ENCODE measurements at regions not wholly inside any gene's neighbourhood (a gene's known extent, or its start where the extent isn't known, plus 50 kb on each side); places are given as distances from the start of the nearest gene placed in this dataset.

DNA sequence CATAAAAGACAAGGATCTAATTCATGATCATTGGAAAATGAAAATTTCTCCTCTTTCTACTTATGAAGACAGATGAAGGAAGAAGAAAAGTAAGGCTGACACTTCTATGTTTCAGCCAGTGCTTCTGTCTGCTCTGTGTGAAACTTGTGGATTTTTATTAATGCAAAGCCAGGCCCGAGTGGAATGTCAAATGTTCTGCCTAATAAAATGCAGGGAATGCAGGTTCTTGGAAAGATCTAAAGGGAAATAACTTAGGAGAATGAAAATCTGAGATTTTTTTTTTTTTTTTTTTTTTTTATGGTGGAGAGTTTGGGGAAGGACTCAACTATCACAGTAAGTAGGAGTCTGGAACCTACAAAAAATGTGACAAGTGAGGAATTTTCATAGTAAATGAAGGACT, 1732.3 kb upstream of the SLC10A2 start:
- FAIRE-seq (no peak), DNase-seq (ENCODE audit: low read depth) (no peak)
- Histone ChIP-seq H3K4me3 (ENCODE audit: low read depth, low read length) (no peak overlapping the region), H3K36me3 (ENCODE audit: control insufficient read depth, insufficient read depth, low read length) (no peaks in the 10 kb centered on the region), H3K27me3 (ENCODE audit: control insufficient read depth, insufficient read depth, low read length) (no peaks in the 10 kb centered on the region)
- TF ChIP-seq, protein P1, sequence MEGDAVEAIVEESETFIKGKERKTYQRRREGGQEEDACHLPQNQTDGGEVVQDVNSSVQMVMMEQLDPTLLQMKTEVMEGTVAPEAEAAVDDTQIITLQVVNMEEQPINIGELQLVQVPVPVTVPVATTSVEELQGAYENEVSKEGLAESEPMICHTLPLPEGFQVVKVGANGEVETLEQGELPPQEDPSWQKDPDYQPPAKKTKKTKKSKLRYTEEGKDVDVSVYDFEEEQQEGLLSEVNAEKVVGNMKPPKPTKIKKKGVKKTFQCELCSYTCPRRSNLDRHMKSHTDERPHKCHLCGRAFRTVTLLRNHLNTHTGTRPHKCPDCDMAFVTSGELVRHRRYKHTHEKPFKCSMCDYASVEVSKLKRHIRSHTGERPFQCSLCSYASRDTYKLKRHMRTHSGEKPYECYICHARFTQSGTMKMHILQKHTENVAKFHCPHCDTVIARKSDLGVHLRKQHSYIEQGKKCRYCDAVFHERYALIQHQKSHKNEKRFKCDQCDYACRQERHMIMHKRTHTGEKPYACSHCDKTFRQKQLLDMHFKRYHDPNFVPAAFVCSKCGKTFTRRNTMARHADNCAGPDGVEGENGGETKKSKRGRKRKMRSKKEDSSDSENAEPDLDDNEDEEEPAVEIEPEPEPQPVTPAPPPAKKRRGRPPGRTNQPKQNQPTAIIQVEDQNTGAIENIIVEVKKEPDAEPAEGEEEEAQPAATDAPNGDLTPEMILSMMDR (IDR thresholded peaks at IDR 0.05; ENCODE audit: insufficient read depth, low read length, severe bottlenecking), result no peak

GRCh38 chr13:104796581-104796980, 1730.4 kb upstream of the SLC10A2 start:
- Histone ChIP-seq H3K4me3 (ENCODE audit: low read depth, low read length) (no peak overlapping the region), H3K27me3 (ENCODE audit: control insufficient read depth, insufficient read depth, low read length) (no peaks in the 10 kb centered on the region), H3K36me3 (ENCODE audit: control insufficient read depth, insufficient read depth, low read length) (no peaks in the 10 kb centered on the region)
- TF ChIP-seq, protein P1 (IDR thresholded peaks at IDR 0.05; ENCODE audit: insufficient read depth, low read length, severe bottlenecking), result no peak
- DNase-seq (ENCODE audit: low read depth) (no peak), FAIRE-seq (no peak)

- TF ChIP-seq, protein P1 (IDR thresholded peaks at IDR 0.05; ENCODE audit: insufficient read depth, low read length, severe bottlenecking), result no peak
- FAIRE-seq, result no peak
Observed at GRCh38 chr13:104785952-104786351, 1719.7 kb upstream of the SLC10A2 start.

GRCh38 chr13:104784891-104785290, 1718.7 kb upstream of the SLC10A2 start:
- DNase-seq (ENCODE audit: low read depth) (no peak), FAIRE-seq (no peak)
- Histone ChIP-seq H3K36me3 (ENCODE audit: control insufficient read depth, insufficient read depth, low read length) (no peaks in the 10 kb centered on the region), H3K4me3 (ENCODE audit: low read depth, low read length) (no peak overlapping the region), H3K27me3 (ENCODE audit: control insufficient read depth, insufficient read depth, low read length) (no peaks in the 10 kb centered on the region)
- TF ChIP-seq, protein P1 (IDR thresholded peaks at IDR 0.05; ENCODE audit: insufficient read depth, low read length, severe bottlenecking), result no peak

More at GRCh38 chr13:104785952-104786351, 1719.7 kb upstream of the SLC10A2 start:
- Histone ChIP-seq H3K36me3 (ENCODE audit: control insufficient read depth, insufficient read depth, low read length) (no peaks in the 10 kb centered on the region), H3K4me3 (ENCODE audit: low read depth, low read length) (no peak overlapping the region), H3K27me3 (ENCODE audit: control insufficient read depth, insufficient read depth, low read length) (no peaks in the 10 kb centered on the region)
- DNase-seq (ENCODE audit: low read depth), result no peak

DNA sequence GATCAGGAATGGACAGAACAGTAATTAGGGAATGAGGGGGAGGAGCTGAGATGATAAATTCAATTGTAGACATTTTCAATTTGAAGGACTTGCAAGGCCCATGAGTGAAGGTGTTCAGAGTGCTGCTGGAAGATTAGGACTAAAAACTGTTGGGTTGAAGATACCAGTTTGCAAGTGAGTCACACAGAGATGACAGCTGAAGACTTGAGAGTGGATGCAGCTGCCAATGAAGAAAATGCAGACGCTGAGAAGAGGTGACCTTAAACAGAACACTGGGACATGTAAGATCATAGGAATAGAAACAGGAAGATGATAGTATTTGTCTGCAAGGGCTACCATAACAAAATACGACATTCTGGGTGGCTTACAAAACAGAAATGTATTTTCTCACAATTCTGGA, 1716.5 kb upstream of the SLC10A2 start:
- TF ChIP-seq, protein P1 (IDR thresholded peaks at IDR 0.05; ENCODE audit: insufficient read depth, low read length, severe bottlenecking), result no peak
- no peak for DNase-seq (ENCODE audit: low read depth)
- FAIRE-seq, result no peak
- no peaks in the 10 kb centered on the region for H3K27me3 ChIP-seq (ENCODE audit: control insufficient read depth, insufficient read depth, low read length)
- no peaks in the 10 kb centered on the region for H3K36me3 ChIP-seq (ENCODE audit: control insufficient read depth, insufficient read depth, low read length)
- no peak overlapping the region for H3K4me3 ChIP-seq (ENCODE audit: low read depth, low read length)

- Histone ChIP-seq H3K4me3 (ENCODE audit: low read depth, low read length) (no peak overlapping the region), H3K27me3 (ENCODE audit: control insufficient read depth, insufficient read depth, low read length) (no peaks in the 10 kb centered on the region), H3K36me3 (ENCODE audit: control insufficient read depth, insufficient read depth, low read length) (no peaks in the 10 kb centered on the region)
- DNase-seq (ENCODE audit: low read depth), result peak; percentile 35
- TF ChIP-seq, protein P1 (IDR thresholded peaks at IDR 0.05; ENCODE audit: insufficient read depth, low read length, severe bottlenecking), result no peak
- no peak for FAIRE-seq
Observed at GRCh38 chr13:104779311-104779993, 1713.2 kb upstream of the SLC10A2 start.
